Adrenal gland (tissue), 9 donors: ENCODE measurements at regions not wholly inside any gene's neighbourhood (a gene's known extent, or its start where the extent isn't known, plus 50 kb on each side); places are given as distances from the start of the nearest gene placed in this dataset.

Source experiments
- DNase-seq, 7 donors: peaks; one replicate each; pipeline ENCODE4 v3.0.0-alpha.2; 2019 to 2020
- H3K27ac ChIP-seq, 5 donors: fragments of 200-600 bp; sonication (generic) in 4 of 5; 1 replicate in 3 of 5; 2 replicates in 2 of 5; pipeline versions ENCODE4 v1.5.1 to v1.8.0; 2016 to 2020; ENCODE audit warnings: mild to moderate bottlenecking in 1 of 5
- H3K27me3 ChIP-seq: fragments of 200-600 bp; 2 replicates; pipeline ENCODE4 v1.8.0; 2021
- H3K36me3 ChIP-seq, 2 donors: fragments of 200-600 bp; replicated peaks in 1 of 2; 1 replicate in 1 of 2; 2 replicates in 1 of 2; pipeline versions ENCODE4 v1.5.1 to v1.8.0; 2018 to 2022
- H3K4me1 ChIP-seq, 2 donors: fragments of 200-600 bp; replicated peaks in 1 of 2; 1 replicate in 1 of 2; 2 replicates in 1 of 2; pipeline versions ENCODE4 v1.5.1 to v1.8.0; 2018 to 2021
- H3K4me3 ChIP-seq, 4 donors: fragments of 200-600 bp; sonication (generic) in 3 of 4; one replicate each; pipeline ENCODE4 v1.5.1; 2016 to 2018
- H3K9me3 ChIP-seq, 3 donors: fragments of 200-600 bp; sonication (generic) in 1 of 3; replicated peaks in 1 of 3; 1 replicate in 2 of 3; 2 replicates in 1 of 3; pipeline versions ENCODE4 v1.5.1 to v1.8.0; 2016 to 2021
- CTCF ChIP-seq, 6 experiments: fragments of 450-650 bp in 4 of 6; fragments of 200-600 bp in 2 of 6; sonication (generic) in 1 of 6; IDR thresholded peaks; 1 replicate in 5 of 6; 2 replicates in 1 of 6; pipeline versions ENCODE4 v1.5.1 to v1.8.0; 2016 to 2021; ENCODE audit warnings: antibody characterized with exemption in 6 of 6, mild to moderate bottlenecking in 2 of 6, moderate library complexity in 1 of 6
- POLR2A ChIP-seq, 2 donors: fragments of 450-650 bp; IDR thresholded peaks; one replicate each; pipeline ENCODE4 v1.6.1; 2017; ENCODE audit warnings: antibody characterized with exemption in 2 of 2, mild to moderate bottlenecking in 2 of 2, moderate library complexity in 1 of 2
- WGBS, 4 donors: extraction: QIAGEN DNeasy Blood & Tissue Kit in 2 of 4; methylation state at CpG; one replicate each; pipeline versions ENCODE4 v1.1.5 to v1.1.7; 2013 to 2017; 5-methylcytosine and 5-hydroxymethylcytosine counted together
- intact Hi-C, 2 donors: fragments of 100-400 bp; cut with DNase I; formaldehyde crosslinking; loops; one replicate each; pipeline versions ENCODE4 v1.14.1 to v1.15.0; 2022 to 2023
- donor health status: healthy with polysubstance abuse.
- donor health status: Bipolar disorder and iron deficiency.
- donor health status: DM: yes; HTN: yes; CAD: no.
- donor health status: DM: no; HTN: no; CAD: no.
- donor health status: DM: no; HTN: no; CAD: no.

DNA sequence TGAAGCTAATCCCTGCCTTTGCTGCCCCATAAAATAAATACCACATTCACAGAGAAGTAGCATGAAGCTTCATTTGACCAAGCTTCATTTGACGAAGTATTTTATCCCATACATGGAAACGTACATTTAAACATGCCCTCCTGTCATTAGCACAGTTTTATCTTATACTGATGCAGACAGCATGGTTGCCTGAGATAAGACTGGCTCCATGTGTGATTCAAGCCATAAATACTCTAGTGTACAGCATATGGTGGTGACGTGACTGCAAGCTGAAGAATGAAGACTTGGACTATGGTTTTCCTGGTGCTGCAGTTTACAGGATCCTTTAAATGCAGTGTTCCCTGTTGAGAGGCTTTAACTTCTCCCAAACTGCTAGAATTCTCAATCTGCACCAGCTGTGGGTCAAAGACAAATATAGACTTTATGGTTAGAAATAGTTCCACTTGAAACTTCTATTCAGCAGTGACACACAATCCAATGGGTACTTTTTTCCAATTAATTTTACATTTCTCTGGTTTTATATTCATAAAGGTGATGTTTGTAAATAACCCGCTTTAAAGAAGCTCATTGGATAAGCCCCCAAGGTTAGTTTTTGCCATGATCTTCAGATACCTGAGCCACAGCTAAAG is 64.9 kb downstream of the CYB561 start:
- H3K4me3 ChIP-seq: no peak overlapping the region
- TF ChIP-seq CTCF (IDR thresholded peaks at IDR 0.05): no peak
- TF ChIP-seq POLR2A (IDR thresholded peaks at IDR 0.05): no peak
- no peaks in the 10 kb centered on the region for H3K27me3 ChIP-seq
- 86 to 91% (median 89%) methylated on average over 4 of the region's 4 CpGs for WGBS, 4 donors
- H3K36me3 ChIP-seq: no peaks in the 10 kb centered on the region
- intact Hi-C loops: no loop called here
- no peaks in the 10 kb centered on the region for H3K4me1 ChIP-seq
- H3K27ac ChIP-seq: no peak overlapping the region
- DNase-seq: no peak
- no peaks in the 10 kb centered on the region for H3K9me3 ChIP-seq

GRCh38 chr17:63382136-63382535 is 64.0 kb downstream of the CYB561 start:
- no peak for TF ChIP-seq POLR2A (IDR thresholded peaks at IDR 0.05)
- TF ChIP-seq CTCF (IDR thresholded peaks at IDR 0.05): no peak
- H3K4me1 ChIP-seq: no peaks in the 10 kb centered on the region
- no peak for DNase-seq
- no peaks in the 10 kb centered on the region for H3K36me3 ChIP-seq
- H3K27ac ChIP-seq: no peak overlapping the region
- intact Hi-C loops: no loop called here
- H3K9me3 ChIP-seq: no peaks in the 10 kb centered on the region
- WGBS, 4 donors: 81 to 93% (median 91%) methylated on average over 2 of the region's 2 CpGs
- H3K4me3 ChIP-seq: no peak overlapping the region
- no peaks in the 10 kb centered on the region for H3K27me3 ChIP-seq
